ENCODE measurements at regions not wholly inside any gene's neighbourhood (a gene's known extent, or its start where the extent isn't known, plus 50 kb on each side); places are given as distances from the start of the nearest gene placed in this dataset.
A peak's percentile ranks its signal among the peaks of the same experiment; 100 is the strongest.

GRCh38 chr22:46081831-46082210 lies 68.5 kb upstream of the PPARA start:
- Histone ChIP-seq H3K27ac (ENCODE audit: low read length) (peak overlapping the region; percentile 97), H3K27me3 (ENCODE audit: control insufficient read depth in 1 of 2, insufficient read depth in 2 of 2, low read length in 2 of 2) (no peaks in the 10 kb centered on the region), H3K9ac (ENCODE audit: low read length in 2 of 2) (peak overlapping the region; percentile 68 to 75), H3K4me3 (ENCODE audit: low read length in 2 of 2) (peak overlapping the region; percentile 49 to 97), H3K9me3 (ENCODE audit: control insufficient read depth in 2 of 2, low read length in 2 of 2) (no peaks in the 10 kb centered on the region), H3K4me1 (ENCODE audit: control insufficient read depth, insufficient read depth, low read length) (peaks cover 89% of the 10 kb centered on the region), H3K36me3 (ENCODE audit: control insufficient read depth in 2 of 2, insufficient read depth in 2 of 2, low read length in 2 of 2) (peaks cover 2 to 10% of the 10 kb centered on the region in 2 donors)

GRCh38 chr22:46082633-46083032 lies 67.7 kb upstream of the PPARA start:
- H3K27ac ChIP-seq (ENCODE audit: low read length), result peak overlapping the region; percentile 97
- no peaks in the 10 kb centered on the region for H3K27me3 ChIP-seq (ENCODE audit: control insufficient read depth in 1 of 2, insufficient read depth in 2 of 2, low read length in 2 of 2)
- no peaks in the 10 kb centered on the region for H3K9me3 ChIP-seq (ENCODE audit: control insufficient read depth in 2 of 2, low read length in 2 of 2)
- H3K36me3 ChIP-seq (ENCODE audit: control insufficient read depth in 2 of 2, insufficient read depth in 2 of 2, low read length in 2 of 2), result peaks cover 2 to 12% of the 10 kb centered on the region in 2 donors
- H3K4me1 ChIP-seq (ENCODE audit: control insufficient read depth, insufficient read depth, low read length), result peaks cover 89% of the 10 kb centered on the region
- no peak overlapping the region for H3K4me3 ChIP-seq (ENCODE audit: low read length in 2 of 2)
- H3K9ac ChIP-seq (ENCODE audit: low read length in 2 of 2), result peak overlapping the region; percentile 1 to 68

- H3K4me1 ChIP-seq (ENCODE audit: control insufficient read depth, insufficient read depth, low read length), result peaks cover 90% of the 10 kb centered on the region
- H3K4me3 ChIP-seq (ENCODE audit: low read length in 2 of 2), result peak overlapping the region in 1 of 2 donors; percentile 65
- H3K9me3 ChIP-seq (ENCODE audit: control insufficient read depth in 2 of 2, low read length in 2 of 2), result no peaks in the 10 kb centered on the region
- no peaks in the 10 kb centered on the region for H3K27me3 ChIP-seq (ENCODE audit: control insufficient read depth in 1 of 2, insufficient read depth in 2 of 2, low read length in 2 of 2)
- peak overlapping the region; percentile 86 for H3K27ac ChIP-seq (ENCODE audit: low read length)
- H3K36me3 ChIP-seq (ENCODE audit: control insufficient read depth in 2 of 2, insufficient read depth in 2 of 2, low read length in 2 of 2), result peaks cover 2 to 12% of the 10 kb centered on the region in 2 donors
- H3K9ac ChIP-seq (ENCODE audit: low read length in 2 of 2), result no peak overlapping the region
These were observed 66.7 kb upstream of the PPARA start for GRCh38 chr22:46083383-46084350.

GRCh38 chr22:46084376-46084775 lies 66.0 kb upstream of the PPARA start:
- Histone ChIP-seq H3K9me3 (ENCODE audit: control insufficient read depth in 2 of 2, low read length in 2 of 2) (no peaks in the 10 kb centered on the region), H3K4me1 (ENCODE audit: control insufficient read depth, insufficient read depth, low read length) (peaks cover 90% of the 10 kb centered on the region), H3K27me3 (ENCODE audit: control insufficient read depth in 1 of 2, insufficient read depth in 2 of 2, low read length in 2 of 2) (no peaks in the 10 kb centered on the region), H3K4me3 (ENCODE audit: low read length in 2 of 2) (peak overlapping the region; percentile 6 to 65), H3K9ac (ENCODE audit: low read length in 2 of 2) (peak overlapping the region in 1 of 2 donors; percentile 21), H3K27ac (ENCODE audit: low read length) (peak overlapping the region; percentile 86), H3K36me3 (ENCODE audit: control insufficient read depth in 2 of 2, insufficient read depth in 2 of 2, low read length in 2 of 2) (peaks cover 2 to 12% of the 10 kb centered on the region in 2 donors)

- H3K27ac ChIP-seq (ENCODE audit: low read length), result peak overlapping the region; percentile 86
- H3K9ac ChIP-seq (ENCODE audit: low read length in 2 of 2), result peak overlapping the region; percentile 3 to 58
- H3K36me3 ChIP-seq (ENCODE audit: control insufficient read depth in 2 of 2, insufficient read depth in 2 of 2, low read length in 2 of 2), result peaks cover 2 to 12% of the 10 kb centered on the region in 2 donors
- H3K4me1 ChIP-seq (ENCODE audit: control insufficient read depth, insufficient read depth, low read length), result peaks cover 90% of the 10 kb centered on the region
- peak overlapping the region; percentile 6 to 65 for H3K4me3 ChIP-seq (ENCODE audit: low read length in 2 of 2)
- H3K9me3 ChIP-seq (ENCODE audit: control insufficient read depth in 2 of 2, low read length in 2 of 2), result no peaks in the 10 kb centered on the region
- no peaks in the 10 kb centered on the region for H3K27me3 ChIP-seq (ENCODE audit: control insufficient read depth in 1 of 2, insufficient read depth in 2 of 2, low read length in 2 of 2)
These were observed 65.1 kb upstream of the PPARA start for GRCh38 chr22:46084943-46085827.

GRCh38 chr22:46085828-46086576 lies 64.3 kb upstream of the PPARA start:
- Histone ChIP-seq H3K27ac (ENCODE audit: low read length) (peak overlapping the region; percentile 86), H3K4me3 (ENCODE audit: low read length in 2 of 2) (peak overlapping the region in 1 of 2 donors; percentile 65), H3K9me3 (ENCODE audit: control insufficient read depth in 2 of 2, low read length in 2 of 2) (no peaks in the 10 kb centered on the region), H3K9ac (ENCODE audit: low read length in 2 of 2) (peak overlapping the region; percentile 43 to 58), H3K4me1 (ENCODE audit: control insufficient read depth, insufficient read depth, low read length) (peaks cover 92% of the 10 kb centered on the region), H3K36me3 (ENCODE audit: control insufficient read depth in 2 of 2, insufficient read depth in 2 of 2, low read length in 2 of 2) (peaks cover 2 to 12% of the 10 kb centered on the region in 2 donors), H3K27me3 (ENCODE audit: control insufficient read depth in 1 of 2, insufficient read depth in 2 of 2, low read length in 2 of 2) (no peaks in the 10 kb centered on the region)

- Histone ChIP-seq H3K4me3 (ENCODE audit: low read length in 2 of 2) (peak overlapping the region; percentile 17 to 65), H3K36me3 (ENCODE audit: control insufficient read depth in 2 of 2, insufficient read depth in 2 of 2, low read length in 2 of 2) (peaks cover 6 to 15% of the 10 kb centered on the region in 2 donors), H3K9ac (ENCODE audit: low read length in 2 of 2) (peak overlapping the region in 1 of 2 donors; percentile 43), H3K4me1 (ENCODE audit: control insufficient read depth, insufficient read depth, low read length) (peaks cover 92% of the 10 kb centered on the region), H3K27ac (ENCODE audit: low read length) (peak overlapping the region; percentile 86), H3K27me3 (ENCODE audit: control insufficient read depth in 1 of 2, insufficient read depth in 2 of 2, low read length in 2 of 2) (no peaks in the 10 kb centered on the region), H3K9me3 (ENCODE audit: control insufficient read depth in 2 of 2, low read length in 2 of 2) (no peaks in the 10 kb centered on the region)
These were observed 63.6 kb upstream of the PPARA start for GRCh38 chr22:46086577-46087335.

GRCh38 chr22:46087336-46087690 lies 63.0 kb upstream of the PPARA start:
- H3K27ac ChIP-seq (ENCODE audit: low read length), result peak overlapping the region; percentile 86
- H3K9me3 ChIP-seq (ENCODE audit: control insufficient read depth in 2 of 2, low read length in 2 of 2), result no peaks in the 10 kb centered on the region
- H3K36me3 ChIP-seq (ENCODE audit: control insufficient read depth in 2 of 2, insufficient read depth in 2 of 2, low read length in 2 of 2), result peaks cover 9 to 15% of the 10 kb centered on the region in 2 donors
- H3K9ac ChIP-seq (ENCODE audit: low read length in 2 of 2), result peak overlapping the region in 1 of 2 donors; percentile 43
- H3K4me3 ChIP-seq (ENCODE audit: low read length in 2 of 2), result peak overlapping the region; percentile 14 to 65
- H3K27me3 ChIP-seq (ENCODE audit: control insufficient read depth in 1 of 2, insufficient read depth in 2 of 2, low read length in 2 of 2), result no peaks in the 10 kb centered on the region
- H3K4me1 ChIP-seq (ENCODE audit: control insufficient read depth, insufficient read depth, low read length), result peaks cover 95% of the 10 kb centered on the region

GRCh38 chr22:46087816-46088277 lies 62.5 kb upstream of the PPARA start:
- H3K4me3 ChIP-seq (ENCODE audit: low read length in 2 of 2), result peak overlapping the region; percentile 64 to 65
- peak overlapping the region; percentile 55 to 62 for H3K9ac ChIP-seq (ENCODE audit: low read length in 2 of 2)

More at GRCh38 chr22:46087816-46088277, 62.5 kb upstream of the PPARA start:
- no peaks in the 10 kb centered on the region for H3K27me3 ChIP-seq (ENCODE audit: control insufficient read depth in 1 of 2, insufficient read depth in 2 of 2, low read length in 2 of 2)
- peaks cover 95% of the 10 kb centered on the region for H3K4me1 ChIP-seq (ENCODE audit: control insufficient read depth, insufficient read depth, low read length)
- H3K36me3 ChIP-seq (ENCODE audit: control insufficient read depth in 2 of 2, insufficient read depth in 2 of 2, low read length in 2 of 2), result peaks cover 9 to 15% of the 10 kb centered on the region in 2 donors
- H3K27ac ChIP-seq (ENCODE audit: low read length), result peak overlapping the region; percentile 86
- no peaks in the 10 kb centered on the region for H3K9me3 ChIP-seq (ENCODE audit: control insufficient read depth in 2 of 2, low read length in 2 of 2)

All from stomach smooth muscle (tissue), 2 donors.